SK-N-SH (cell line): ENCODE measurements at regions not wholly inside any gene's neighbourhood (a gene's known extent, or its start where the extent isn't known, plus 50 kb on each side); places are given as distances from the start of the nearest gene placed in this dataset.

Source experiments
- CHD2 ChIP-seq: fragments of 150-350 bp; IDR thresholded peaks from 2 replicates; pipeline ENCODE4 v1.6.1; 2018; ENCODE audit warnings: low read length; ENCODE audit not compliant: partially characterized antibody
- EP300 ChIP-seq, 2 experiments: IDR thresholded peaks; 2 replicates each; pipeline versions ENCODE4 v1.4.0 to v1.6.1; 2012; ENCODE audit warnings: borderline replicate concordance in 1 of 2, low read depth in 1 of 2, low read length in 1 of 2
- JUND ChIP-seq: IDR thresholded peaks from 2 replicates; pipeline ENCODE4 v1.4.0; 2012
- RFX5 ChIP-seq: IDR thresholded peaks from 2 replicates; pipeline ENCODE4 v1.6.1; 2012; ENCODE audit warnings: mild to moderate bottlenecking, improper control_type of control experiment, low read length
- RXRA ChIP-seq: IDR thresholded peaks from 2 replicates; pipeline ENCODE4 v1.4.0; 2012; ENCODE audit warnings: low read depth, mild to moderate bottlenecking, borderline replicate concordance
- TCF12 ChIP-seq: IDR thresholded peaks from 2 replicates; pipeline ENCODE4 v1.4.0; 2012
- TF ChIP-seq, protein P1 (sequence below): IDR thresholded peaks from 2 replicates; pipeline ENCODE4 v1.4.0; 2012; ENCODE audit warnings: low read depth

GRCh38 chr11:107071129-107071528, 52.9 kb upstream of the GUCY1A2 start (continued):
- TF ChIP-seq CHD2, result no peak
- no peak for TF ChIP-seq RFX5
- TF ChIP-seq JUND, result no peak
- no peak for TF ChIP-seq TCF12
- TF ChIP-seq, protein P1, sequence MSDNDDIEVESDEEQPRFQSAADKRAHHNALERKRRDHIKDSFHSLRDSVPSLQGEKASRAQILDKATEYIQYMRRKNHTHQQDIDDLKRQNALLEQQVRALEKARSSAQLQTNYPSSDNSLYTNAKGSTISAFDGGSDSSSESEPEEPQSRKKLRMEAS, result no peak
- no peak for TF ChIP-seq RXRA
- no peak for TF ChIP-seq EP300 (IDR thresholded peaks at IDR 0.05; ENCODE audit: borderline replicate concordance in 1 of 2, low read depth in 1 of 2, low read length in 1 of 2)
